Peyer's patch (tissue), 4 donors: ENCODE measurements at regions not wholly inside any gene's neighbourhood (a gene's known extent, or its start where the extent isn't known, plus 50 kb on each side); places are given as distances from the start of the nearest gene placed in this dataset.

ENCODE experiments used
- CTCF ChIP-seq, 6 experiments: fragments of 450-650 bp in 4 of 6; fragments of 200-600 bp in 2 of 6; sonication (generic) in 1 of 6; IDR thresholded peaks; one replicate each; pipeline ENCODE4 v1.5.1; 2017 to 2019; ENCODE audit warnings: antibody characterized with exemption in 6 of 6, mild to moderate bottlenecking in 3 of 6, moderate library complexity in 1 of 6
- POLR2A ChIP-seq, 2 donors: fragments of 450-650 bp; IDR thresholded peaks; one replicate each; pipeline ENCODE4 v1.5.1; 2017; ENCODE audit warnings: antibody characterized with exemption in 2 of 2, mild to moderate bottlenecking in 2 of 2, moderate library complexity in 2 of 2

GRCh38 chr2:238694136-238694755 is 153.6 kb upstream of the TWIST2 start:
- TF ChIP-seq CTCF (IDR thresholded peaks at IDR 0.05) (no peak), POLR2A (IDR thresholded peaks at IDR 0.05) (no peak)
